Amygdala (tissue), 56 donors: ENCODE measurements at regions not wholly inside any gene's neighbourhood (a gene's known extent, or its start where the extent isn't known, plus 50 kb on each side); places are given as distances from the start of the nearest gene placed in this dataset.
A peak's percentile ranks its signal among the peaks of the same experiment; 100 is the strongest.

Source experiments
- DNase-seq, 56 donors: peaks; one replicate each; lab custom pipeline; 2025; lab: John Stamatoyannopoulos, UW

GRCh38 chr10:29859521-29860130 is 199.8 kb downstream of the JCAD start:
- no peak for DNase-seq

DNA sequence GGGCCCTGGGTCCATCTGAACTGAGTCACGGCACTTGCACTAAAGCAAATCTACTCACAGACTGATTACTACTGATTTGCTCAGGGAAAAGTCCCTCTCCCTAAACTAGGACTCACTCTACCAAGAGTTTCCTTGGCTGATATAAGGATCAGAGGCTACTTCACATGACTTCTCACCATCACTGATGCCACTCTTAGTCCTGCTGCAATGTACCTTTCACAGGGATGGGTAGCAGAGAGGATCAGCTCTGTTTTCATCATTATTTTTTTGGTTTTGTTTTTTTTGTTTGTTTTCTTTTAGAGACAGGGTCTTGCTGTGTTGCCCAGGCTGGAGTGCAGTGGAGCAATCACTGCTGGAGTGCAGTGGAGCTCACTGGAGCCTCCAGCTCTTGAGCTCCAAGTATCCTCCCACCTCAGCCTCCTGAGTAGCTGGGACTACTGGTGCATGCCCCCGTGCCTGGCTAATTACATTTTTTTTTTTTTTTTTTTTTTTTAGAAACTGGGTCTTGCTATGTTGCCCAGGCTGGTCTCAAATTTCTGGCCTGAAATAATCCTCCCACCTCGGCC is 200.6 kb downstream of the JCAD start:
- no peak for DNase-seq

DNA sequence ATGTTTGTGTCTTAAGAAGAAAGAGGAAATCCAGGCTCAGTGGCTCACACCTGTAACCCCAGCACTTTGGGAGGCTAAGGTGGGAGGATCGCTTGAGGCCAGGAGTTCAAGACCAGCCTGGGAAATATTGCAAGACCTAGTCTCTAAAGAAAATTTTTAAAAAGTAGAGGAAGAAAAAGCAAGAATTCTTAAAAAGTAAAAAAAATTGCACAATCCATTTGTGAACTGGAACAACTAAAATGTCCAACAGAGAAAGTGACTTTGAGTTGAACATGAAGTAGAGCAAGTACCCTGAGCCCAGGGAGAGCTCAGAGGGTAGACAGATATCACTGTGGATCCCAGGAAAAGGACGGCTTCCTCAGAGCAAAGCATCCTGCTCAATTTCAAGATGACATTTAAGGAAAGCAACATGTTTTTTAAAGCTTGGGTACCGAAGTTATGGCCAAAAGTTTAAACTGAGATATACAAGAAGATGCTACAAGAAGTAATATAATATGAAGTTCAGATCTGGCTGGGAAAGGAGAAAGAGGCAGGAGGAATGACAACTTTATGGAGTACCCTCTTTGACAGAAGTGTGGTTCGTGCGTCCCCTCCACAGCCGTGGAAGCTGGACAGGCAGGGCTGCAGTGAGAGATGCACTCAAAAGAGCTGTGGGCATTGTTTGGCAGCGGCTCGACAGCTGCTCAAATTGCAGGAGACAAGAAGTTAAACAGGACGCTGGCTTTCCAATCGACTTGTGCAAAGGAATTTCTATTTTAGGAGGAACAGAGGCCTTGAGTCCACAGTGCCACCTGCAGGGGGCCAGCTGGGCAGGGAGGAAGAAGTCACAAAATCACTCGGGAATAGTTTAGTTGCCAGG is 201.3 kb downstream of the JCAD start:
- DNase-seq: peak in 4 of 56 donors; percentile 3 to 7 (median 4)

DNA sequence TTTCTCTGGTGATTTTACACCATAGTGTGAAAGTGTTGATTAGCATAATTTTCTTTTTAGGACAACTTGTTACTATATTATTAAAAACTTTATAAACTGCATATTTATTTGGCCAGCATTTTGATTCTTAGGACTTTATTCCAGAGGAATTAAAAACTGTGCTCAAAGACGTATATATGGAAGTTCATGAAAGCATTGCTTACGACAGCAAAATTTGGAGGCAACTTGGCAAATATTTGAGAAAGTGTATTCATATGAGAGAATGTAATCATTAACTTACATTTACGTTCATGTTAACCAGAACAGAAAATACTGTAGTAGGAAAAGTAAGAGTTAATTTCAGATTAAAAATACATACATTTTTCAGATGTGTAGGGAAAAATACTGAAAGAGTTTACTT is 203.1 kb downstream of the JCAD start:
- no peak for DNase-seq

DNA sequence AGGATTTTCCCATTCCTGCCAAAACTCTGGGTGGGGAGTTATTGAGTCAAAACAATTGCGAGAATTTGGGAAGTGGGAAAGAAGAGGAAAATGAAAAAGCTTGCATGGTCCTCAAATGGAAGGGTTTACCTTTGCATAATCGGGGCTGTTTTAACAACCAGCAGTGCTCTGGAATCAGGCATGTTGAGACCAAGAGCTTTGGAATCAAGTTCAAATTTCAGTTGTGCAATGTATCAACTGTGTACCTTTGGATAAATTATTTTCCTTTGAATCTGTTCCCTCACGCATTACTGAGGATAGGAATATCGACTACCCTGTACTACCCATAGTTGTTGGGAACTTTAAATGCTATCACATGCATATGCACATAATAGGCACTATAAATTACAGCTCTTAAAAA is 205.5 kb downstream of the JCAD start:
- no peak for DNase-seq

- no peak for DNase-seq
These were observed 208.1 kb downstream of the JCAD start for GRCh38 chr10:29851241-29851640.

GRCh38 chr10:29850371-29850770 is 209.0 kb downstream of the JCAD start:
- DNase-seq: no peak

GRCh38 chr10:29849886-29850285 is 209.5 kb downstream of the JCAD start:
- no peak for DNase-seq

GRCh38 chr10:29849126-29849833 is 210.1 kb downstream of the JCAD start:
- no peak for DNase-seq

DNA sequence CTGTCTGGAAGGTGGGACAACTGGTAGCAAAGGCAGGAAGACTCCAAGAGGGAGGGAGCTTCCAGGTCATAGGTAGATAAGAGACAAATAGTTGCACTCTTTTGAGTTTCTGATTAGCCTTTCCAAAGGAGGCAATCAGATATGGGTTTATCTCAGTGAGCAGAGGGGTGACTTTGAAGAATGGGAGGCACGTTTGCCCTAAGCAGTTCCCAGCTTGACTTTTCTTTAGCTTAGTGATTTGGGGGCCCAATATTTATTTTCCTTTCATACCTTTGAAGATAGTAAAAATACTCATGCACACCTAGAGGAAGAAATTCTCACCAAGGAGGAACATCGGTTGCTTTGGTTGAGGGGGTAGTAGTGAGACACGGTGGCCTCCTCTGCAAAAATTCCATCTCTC is 212.1 kb upstream of the SVIL start:
- no peak for DNase-seq

- no peak for DNase-seq
These were observed 210.4 kb upstream of the SVIL start for GRCh38 chr10:29845166-29845565.

DNA sequence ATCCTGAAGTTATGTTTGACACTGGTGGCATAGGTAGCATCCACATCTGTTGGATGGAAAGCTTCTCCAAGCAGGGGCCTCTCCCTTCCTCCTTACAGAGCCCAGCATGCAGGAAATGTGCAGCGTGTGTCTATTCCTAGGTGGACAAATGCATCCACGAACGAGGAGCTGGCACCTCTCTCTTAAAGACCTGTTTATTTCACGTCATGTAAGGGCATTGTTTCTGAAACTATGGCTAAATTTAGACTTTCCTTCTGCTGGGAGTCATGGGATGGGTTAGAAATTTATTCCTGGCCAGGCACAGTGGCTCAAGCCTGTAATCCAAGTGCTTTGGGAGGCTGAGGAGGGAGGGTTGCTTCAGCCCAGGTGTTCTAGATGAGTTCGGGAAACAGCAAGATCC is 208.4 kb upstream of the SVIL start:
- no peak for DNase-seq

DNA sequence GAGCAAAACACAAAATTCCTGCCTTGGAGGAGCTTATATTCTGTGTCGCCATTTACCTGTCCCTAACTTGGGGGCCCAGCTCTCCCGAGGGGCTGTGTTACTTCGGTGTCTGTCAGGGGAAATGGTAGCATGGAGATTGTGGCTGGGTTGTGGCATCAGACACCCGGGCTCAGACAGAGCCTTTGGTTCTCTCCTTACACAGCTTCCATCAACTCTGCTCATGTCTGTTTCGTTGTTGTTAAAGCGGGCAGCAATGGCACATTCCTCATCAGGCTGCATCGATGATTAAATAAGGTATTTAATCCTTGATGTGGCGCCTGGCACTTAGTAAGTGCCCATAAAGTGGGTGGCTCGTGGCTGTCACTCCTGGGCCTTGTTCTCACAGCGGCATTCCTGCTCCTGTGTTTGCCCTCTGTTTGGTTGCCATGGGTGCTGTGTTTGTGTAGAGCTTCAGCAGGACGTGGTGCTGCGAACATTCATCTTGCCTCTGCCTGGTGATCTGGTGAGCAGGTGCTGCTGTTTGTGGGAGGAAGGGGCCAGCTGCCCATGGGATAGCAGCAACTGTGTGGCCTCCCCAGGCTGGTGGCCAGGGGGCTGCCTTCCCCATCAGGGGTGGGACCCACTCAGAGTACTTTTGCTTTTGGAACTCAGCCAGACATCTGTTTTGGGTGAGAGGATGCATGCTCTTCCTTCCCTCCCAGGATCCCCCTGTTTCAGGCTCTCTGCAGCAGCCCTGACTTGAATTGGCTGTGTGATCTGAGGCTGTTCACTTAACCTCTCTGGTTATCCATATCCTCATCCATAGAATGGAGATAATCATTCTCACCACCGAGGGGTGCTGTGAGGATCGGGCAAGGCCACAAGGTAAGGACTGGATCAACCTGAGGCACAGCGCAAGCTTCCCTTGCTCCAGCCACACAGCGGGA is 207.2 kb upstream of the SVIL start:
- DNase-seq: peak in 1 of 56 donors; percentile 7

GRCh38 chr10:29840516-29841276 is 205.9 kb upstream of the SVIL start:
- DNase-seq: no peak

GRCh38 chr10:29839826-29840515 is 205.2 kb upstream of the SVIL start:
- DNase-seq: no peak

GRCh38 chr10:29838539-29838938 is 203.8 kb upstream of the SVIL start:
- DNase-seq: no peak

DNA sequence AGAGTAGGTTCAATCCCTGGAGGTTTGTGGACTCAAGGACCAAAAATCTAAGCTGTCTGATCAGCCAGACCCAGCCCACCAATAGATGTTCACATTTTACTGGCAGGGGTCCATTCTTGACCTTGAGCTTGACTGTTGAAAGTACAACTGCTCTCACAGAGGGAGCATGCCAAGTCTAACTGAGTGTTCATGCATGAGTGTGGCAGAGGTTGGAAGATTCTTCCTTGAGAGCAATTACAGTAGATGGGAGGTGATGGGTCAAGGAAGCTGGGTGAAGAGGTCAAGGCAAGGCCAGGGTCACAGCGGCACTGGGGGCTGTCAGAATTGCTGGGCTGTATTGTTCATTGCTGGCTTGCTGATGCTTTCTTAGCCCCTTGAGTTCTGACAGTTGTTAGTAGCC is 202.8 kb upstream of the SVIL start:
- DNase-seq: no peak

DNA sequence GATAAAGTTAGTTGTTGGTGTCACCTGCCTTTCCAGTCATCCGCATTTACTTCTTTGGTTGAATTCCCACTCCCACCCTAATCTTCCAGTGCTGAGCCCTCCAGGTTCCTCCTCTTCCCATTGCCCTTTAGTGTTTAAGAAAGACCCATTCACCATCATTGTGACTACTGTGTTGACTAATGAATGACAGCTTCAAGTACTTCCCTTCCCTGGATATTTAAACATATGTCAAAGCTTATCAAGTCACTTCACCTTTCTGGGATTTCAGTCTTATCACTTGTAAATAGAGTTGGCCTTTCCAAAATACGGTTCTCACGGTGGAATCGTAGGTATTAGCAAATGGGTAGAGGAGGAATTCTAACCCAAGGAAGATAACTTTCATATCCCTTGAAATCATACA is 201.6 kb upstream of the SVIL start:
- DNase-seq: no peak

GRCh38 chr10:29835055-29835454 is 200.3 kb upstream of the SVIL start:
- DNase-seq: no peak
